ENCODE measurements at regions not wholly inside any gene's neighbourhood (a gene's known extent, or its start where the extent isn't known, plus 50 kb on each side); places are given as distances from the start of the nearest gene placed in this dataset.

DNA sequence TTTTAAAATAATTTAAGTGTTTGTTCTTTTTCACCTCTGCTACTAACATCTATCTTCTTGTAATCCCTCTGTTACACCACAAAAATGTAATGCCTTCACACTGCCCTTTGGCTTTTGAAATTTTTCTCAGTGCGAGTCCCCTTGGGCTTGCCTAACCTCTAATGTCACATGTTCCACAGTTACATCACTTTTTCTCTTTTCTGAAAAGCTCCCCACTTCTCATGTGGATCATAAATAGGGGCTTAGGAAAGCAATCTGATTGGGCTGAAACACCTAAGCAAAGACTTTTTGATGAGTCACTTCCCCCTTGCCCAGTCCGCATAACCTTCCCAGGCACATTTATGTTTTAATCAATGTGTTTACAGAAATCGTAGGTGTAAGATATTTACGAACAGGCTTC lies 288.2 kb downstream of the IPMK start:
- ATAC-seq, result no peak
- in situ Hi-C loops (cut with MboI), result no loop called here
- H3K27me3 ChIP-seq (replicated peaks in 1 of 2; ENCODE audit: control insufficient read depth in 2 of 2, insufficient read depth in 2 of 2, low read length in 1 of 2), result no peaks in the 10 kb centered on the region
- CTCF ChIA-PET, result no interaction called here
- intact Hi-C loops (cut with micrococcal nuclease; ENCODE audit: unreplicated experiment), result no loop called here
- 33% methylated on average over 4 of the region's 4 CpGs for WGBS (ENCODE audit: insufficient coverage, insufficient replicate concordance, low lambda C conversion rate, missing lambda C conversion rate)
- no peak overlapping the region for H3K4me2 ChIP-seq (ENCODE audit: control insufficient read depth, insufficient read depth)
- H4K20me1 ChIP-seq (ENCODE audit: control insufficient read depth, insufficient read depth), result no peaks in the 10 kb centered on the region
- H3K9me3 ChIP-seq (replicated peaks; ENCODE audit: control insufficient read depth, insufficient read depth, low read length), result no peaks in the 10 kb centered on the region
- POLR2A ChIA-PET, result no interaction called here
- no peak for DNase-seq (ENCODE audit: low read depth, low spot score)
- FAIRE-seq, result no peak
- H3K27ac ChIP-seq (ENCODE audit: control insufficient read depth, insufficient read depth), result no peak overlapping the region
- no peak overlapping the region for H2AFZ ChIP-seq (ENCODE audit: control insufficient read depth, low read depth, low read length)
- RAD21 ChIA-PET (ENCODE audit: unreplicated experiment), result interaction anchor here (0.6 kb wide), 1 partner anchor 106 kb away, joined by 4 read pairs; no protein-coding TSS in a partner anchor
- no TSS peak for BruUV-seq (replicated peaks)
- SMC1A ChIA-PET (ENCODE audit: uncharacterized antibody, unreplicated experiment), result no interaction called here
- H3K36me3 ChIP-seq (ENCODE audit: control insufficient read depth in 2 of 2, insufficient read depth in 2 of 2, low read length in 1 of 2), result no peaks in the 10 kb centered on the region
- no peak overlapping the region for H3K4me3 ChIP-seq
- no peaks in the 10 kb centered on the region for H3K79me2 ChIP-seq (ENCODE audit: control insufficient read depth, insufficient read depth, low read length)
- H3K9ac ChIP-seq (ENCODE audit: control insufficient read depth, insufficient read depth, low read length), result no peak overlapping the region
- TF ChIP-seq SMARCA5 (IDR thresholded peaks at IDR 0.05), result no peak
- no peak for TF ChIP-seq CHD4 (IDR thresholded peaks at IDR 0.05)
- no peak for TF ChIP-seq NR2C2 (IDR thresholded peaks at IDR 0.05; ENCODE audit: borderline replicate concordance, control insufficient read depth, insufficient read length, low read depth)
- no peak for TF ChIP-seq JUNB (IDR thresholded peaks at IDR 0.05)
- no peak for TF ChIP-seq IRF4 (IDR thresholded peaks at IDR 0.05; ENCODE audit: low read depth, low read length)
- no peak for TF ChIP-seq JUND (IDR thresholded peaks at IDR 0.05; ENCODE audit: low read depth, low read length)
- no peak for TF ChIP-seq MTA3 (IDR thresholded peaks at IDR 0.05; ENCODE audit: borderline replicate concordance, low read length)
- TF ChIP-seq, protein P1, sequence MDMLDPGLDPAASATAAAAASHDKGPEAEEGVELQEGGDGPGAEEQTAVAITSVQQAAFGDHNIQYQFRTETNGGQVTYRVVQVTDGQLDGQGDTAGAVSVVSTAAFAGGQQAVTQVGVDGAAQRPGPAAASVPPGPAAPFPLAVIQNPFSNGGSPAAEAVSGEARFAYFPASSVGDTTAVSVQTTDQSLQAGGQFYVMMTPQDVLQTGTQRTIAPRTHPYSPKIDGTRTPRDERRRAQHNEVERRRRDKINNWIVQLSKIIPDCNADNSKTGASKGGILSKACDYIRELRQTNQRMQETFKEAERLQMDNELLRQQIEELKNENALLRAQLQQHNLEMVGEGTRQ (IDR thresholded peaks at IDR 0.05; ENCODE audit: borderline replicate concordance, low read depth, low read length), result no peak
- TF ChIP-seq, protein P2, sequence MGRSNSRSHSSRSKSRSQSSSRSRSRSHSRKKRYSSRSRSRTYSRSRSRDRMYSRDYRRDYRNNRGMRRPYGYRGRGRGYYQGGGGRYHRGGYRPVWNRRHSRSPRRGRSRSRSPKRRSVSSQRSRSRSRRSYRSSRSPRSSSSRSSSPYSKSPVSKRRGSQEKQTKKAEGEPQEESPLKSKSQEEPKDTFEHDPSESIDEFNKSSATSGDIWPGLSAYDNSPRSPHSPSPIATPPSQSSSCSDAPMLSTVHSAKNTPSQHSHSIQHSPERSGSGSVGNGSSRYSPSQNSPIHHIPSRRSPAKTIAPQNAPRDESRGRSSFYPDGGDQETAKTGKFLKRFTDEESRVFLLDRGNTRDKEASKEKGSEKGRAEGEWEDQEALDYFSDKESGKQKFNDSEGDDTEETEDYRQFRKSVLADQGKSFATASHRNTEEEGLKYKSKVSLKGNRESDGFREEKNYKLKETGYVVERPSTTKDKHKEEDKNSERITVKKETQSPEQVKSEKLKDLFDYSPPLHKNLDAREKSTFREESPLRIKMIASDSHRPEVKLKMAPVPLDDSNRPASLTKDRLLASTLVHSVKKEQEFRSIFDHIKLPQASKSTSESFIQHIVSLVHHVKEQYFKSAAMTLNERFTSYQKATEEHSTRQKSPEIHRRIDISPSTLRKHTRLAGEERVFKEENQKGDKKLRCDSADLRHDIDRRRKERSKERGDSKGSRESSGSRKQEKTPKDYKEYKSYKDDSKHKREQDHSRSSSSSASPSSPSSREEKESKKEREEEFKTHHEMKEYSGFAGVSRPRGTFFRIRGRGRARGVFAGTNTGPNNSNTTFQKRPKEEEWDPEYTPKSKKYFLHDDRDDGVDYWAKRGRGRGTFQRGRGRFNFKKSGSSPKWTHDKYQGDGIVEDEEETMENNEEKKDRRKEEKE (IDR thresholded peaks at IDR 0.05), result no peak
- no peak for TF ChIP-seq STAT3 (IDR thresholded peaks at IDR 0.05; ENCODE audit: low read depth, low read length)
- TF ChIP-seq YBX1 (IDR thresholded peaks at IDR 0.05), result no peak
- H3K4me1 ChIP-seq (ENCODE audit: control insufficient read depth, insufficient read depth, low read length), result no peaks in the 10 kb centered on the region

All from GM12878 (cell line).